ENCODE measurements at regions not wholly inside any gene's neighbourhood (a gene's known extent, or its start where the extent isn't known, plus 50 kb on each side); places are given as distances from the start of the nearest gene placed in this dataset.

GRCh38 chr12:90275088-90275487 is 566.5 kb upstream of the ATP2B1 start:
- DNase-seq (ENCODE audit: extremely low read depth, insufficient read length), result no peak
- no peaks in the 10 kb centered on the region for H3K36me3 ChIP-seq (ENCODE audit: control insufficient read depth, insufficient read depth, low read length)

GRCh38 chr12:90274407-90274806 is 565.8 kb upstream of the ATP2B1 start:
- Histone ChIP-seq H3K36me3 (ENCODE audit: control insufficient read depth, insufficient read depth, low read length) (no peaks in the 10 kb centered on the region), H3K27me3 (replicated peaks; ENCODE audit: control insufficient read depth, insufficient read depth, low read length) (no peaks in the 10 kb centered on the region), H3K4me3 (replicated peaks; ENCODE audit: low read depth, low read length) (no peak overlapping the region)
- no peak for DNase-seq (ENCODE audit: extremely low read depth, insufficient read length)
- TF ChIP-seq CTCF (IDR thresholded peaks at IDR 0.05; ENCODE audit: insufficient read depth, low read length, poor library complexity, severe bottlenecking), result no peak

More at GRCh38 chr12:90275088-90275487, 566.5 kb upstream of the ATP2B1 start:
- no peak overlapping the region for H3K4me3 ChIP-seq (replicated peaks; ENCODE audit: low read depth, low read length)
- TF ChIP-seq CTCF (IDR thresholded peaks at IDR 0.05; ENCODE audit: insufficient read depth, low read length, poor library complexity, severe bottlenecking), result no peak
- H3K27me3 ChIP-seq (replicated peaks; ENCODE audit: control insufficient read depth, insufficient read depth, low read length), result no peaks in the 10 kb centered on the region

- no peaks in the 10 kb centered on the region for H3K36me3 ChIP-seq (ENCODE audit: control insufficient read depth, insufficient read depth, low read length)
- TF ChIP-seq CTCF (IDR thresholded peaks at IDR 0.05; ENCODE audit: insufficient read depth, low read length, poor library complexity, severe bottlenecking), result no peak
- H3K27me3 ChIP-seq (replicated peaks; ENCODE audit: control insufficient read depth, insufficient read depth, low read length), result no peaks in the 10 kb centered on the region
- DNase-seq (ENCODE audit: extremely low read depth, insufficient read length), result no peak
- H3K4me3 ChIP-seq (replicated peaks; ENCODE audit: low read depth, low read length), result no peak overlapping the region
Observed at GRCh38 chr12:90268574-90268973, 559.9 kb upstream of the ATP2B1 start.

GRCh38 chr12:90262251-90262650 is 553.6 kb upstream of the ATP2B1 start:
- Histone ChIP-seq H3K36me3 (ENCODE audit: control insufficient read depth, insufficient read depth, low read length) (no peaks in the 10 kb centered on the region), H3K27me3 (replicated peaks; ENCODE audit: control insufficient read depth, insufficient read depth, low read length) (no peaks in the 10 kb centered on the region), H3K4me3 (replicated peaks; ENCODE audit: low read depth, low read length) (no peak overlapping the region)
- DNase-seq (ENCODE audit: extremely low read depth, insufficient read length), result no peak
- TF ChIP-seq CTCF (IDR thresholded peaks at IDR 0.05; ENCODE audit: insufficient read depth, low read length, poor library complexity, severe bottlenecking), result no peak

GRCh38 chr12:90261283-90261682 is 552.6 kb upstream of the ATP2B1 start:
- DNase-seq (ENCODE audit: extremely low read depth, insufficient read length), result no peak
- H3K36me3 ChIP-seq (ENCODE audit: control insufficient read depth, insufficient read depth, low read length), result no peaks in the 10 kb centered on the region

More at GRCh38 chr12:90261283-90261682, 552.6 kb upstream of the ATP2B1 start:
- TF ChIP-seq CTCF (IDR thresholded peaks at IDR 0.05; ENCODE audit: insufficient read depth, low read length, poor library complexity, severe bottlenecking), result no peak
- Histone ChIP-seq H3K4me3 (replicated peaks; ENCODE audit: low read depth, low read length) (no peak overlapping the region), H3K27me3 (replicated peaks; ENCODE audit: control insufficient read depth, insufficient read depth, low read length) (no peaks in the 10 kb centered on the region)
